ENCODE measurements at regions not wholly inside any gene's neighbourhood (a gene's known extent, or its start where the extent isn't known, plus 50 kb on each side); places are given as distances from the start of the nearest gene placed in this dataset.

- POLR2A ChIA-PET: no interaction called here
- H3K4me1 ChIP-seq (ENCODE audit: control insufficient read depth, insufficient read depth, low read length): no peaks in the 10 kb centered on the region
- no TSS peak for BruUV-seq (replicated peaks)
- CTCF ChIA-PET: no interaction called here
- intact Hi-C loops (cut with micrococcal nuclease; ENCODE audit: unreplicated experiment): no loop called here
- in situ Hi-C loops (cut with HindIII; ENCODE audit: low pct_unique_long_range_greater_than_20kb, low sequenced_read_pairs): no loop called here
- no peak overlapping the region for H3K27ac ChIP-seq (ENCODE audit: low read length)
- no peaks in the 10 kb centered on the region for H3K9me3 ChIP-seq (ENCODE audit: control insufficient read depth, insufficient read depth, low read depth, low read length)
- DNase-seq (ENCODE audit: low read depth, low spot score) (no peak), ATAC-seq (no peak)
- no peaks in the 10 kb centered on the region for H3K36me3 ChIP-seq (ENCODE audit: control insufficient read depth, insufficient read depth, low read length)
- no peak for TF ChIP-seq REST (IDR thresholded peaks at IDR 0.05; ENCODE audit: insufficient read depth in 1 of 2, low read depth in 2 of 2, low read length in 1 of 2)
- TF ChIP-seq POLR2AphosphoS5 (IDR thresholded peaks at IDR 0.05; ENCODE audit: low read depth, low read length): no peak
- TF ChIP-seq TCF7L2 (IDR thresholded peaks at IDR 0.05; ENCODE audit: low read depth, low read length): no peak
- no peak for TF ChIP-seq CTCF (IDR thresholded peaks at IDR 0.05)
- TF ChIP-seq SIN3A (IDR thresholded peaks at IDR 0.05; ENCODE audit: borderline replicate concordance, insufficient read depth, low read depth, low read length): no peak
- no peaks in the 10 kb centered on the region for H3K27me3 ChIP-seq (ENCODE audit: control insufficient read depth, insufficient read depth, low read length)
- no peak overlapping the region for H3K4me3 ChIP-seq (ENCODE audit: low read depth in 2 of 2, low read length in 2 of 2)
Observed at GRCh38 chr20:21024420-21024819, 81.7 kb downstream of the LINC00237 start.

GRCh38 chr20:21022925-21023324 is 83.2 kb downstream of the LINC00237 start:
- Histone ChIP-seq H3K27me3 (ENCODE audit: control insufficient read depth, insufficient read depth, low read length) (no peaks in the 10 kb centered on the region), H3K9me3 (ENCODE audit: control insufficient read depth, insufficient read depth, low read depth, low read length) (no peaks in the 10 kb centered on the region), H3K27ac (ENCODE audit: low read length) (no peak overlapping the region), H3K4me1 (ENCODE audit: control insufficient read depth, insufficient read depth, low read length) (no peaks in the 10 kb centered on the region), H3K36me3 (ENCODE audit: control insufficient read depth, insufficient read depth, low read length) (no peaks in the 10 kb centered on the region), H3K4me3 (ENCODE audit: low read depth in 2 of 2, low read length in 2 of 2) (no peak overlapping the region)
- CTCF ChIA-PET: no interaction called here
- ATAC-seq (no peak), DNase-seq (ENCODE audit: low read depth, low spot score) (no peak)
- intact Hi-C loops (cut with micrococcal nuclease; ENCODE audit: unreplicated experiment) (no loop called here), in situ Hi-C loops (cut with HindIII; ENCODE audit: low pct_unique_long_range_greater_than_20kb, low sequenced_read_pairs) (no loop called here)
- no TSS peak for BruUV-seq (replicated peaks)
- no peak for TF ChIP-seq REST (IDR thresholded peaks at IDR 0.05; ENCODE audit: insufficient read depth in 1 of 2, low read depth in 2 of 2, low read length in 1 of 2)
- TF ChIP-seq CTCF (IDR thresholded peaks at IDR 0.05): no peak
- TF ChIP-seq POLR2AphosphoS5 (IDR thresholded peaks at IDR 0.05; ENCODE audit: low read depth, low read length): no peak
- TF ChIP-seq SIN3A (IDR thresholded peaks at IDR 0.05; ENCODE audit: borderline replicate concordance, insufficient read depth, low read depth, low read length): no peak
- TF ChIP-seq TCF7L2 (IDR thresholded peaks at IDR 0.05; ENCODE audit: low read depth, low read length): no peak
- POLR2A ChIA-PET: no interaction called here
